Brain microvascular endothelial cell (primary cell): ENCODE measurements at regions not wholly inside any gene's neighbourhood (a gene's known extent, or its start where the extent isn't known, plus 50 kb on each side); places are given as distances from the start of the nearest gene placed in this dataset.

Source experiments
- DNase-seq: peaks from one replicate; pipeline ENCODE4 v3.0.0-alpha.2; 2020
- H3K27ac ChIP-seq: fragments of 250-450 bp; sonication (Bioruptor Pico); 2 replicates; pipeline ENCODE4 v1.5.1; 2020; ENCODE audit warnings: mild to moderate bottlenecking, moderate library complexity
- H3K27me3 ChIP-seq: fragments of 250-450 bp; sonication (Bioruptor Pico); replicated peaks from 2 replicates; pipeline ENCODE4 v1.5.1; 2020; ENCODE audit warnings: mild to moderate bottlenecking
- H3K36me3 ChIP-seq: fragments of 250-450 bp; sonication (Bioruptor Pico); replicated peaks from 2 replicates; pipeline ENCODE4 v1.5.1; 2020; ENCODE audit warnings: mild to moderate bottlenecking
- H3K4me3 ChIP-seq: 2 replicates; pipeline ENCODE4 v1.5.1; 2011; ENCODE audit warnings: low read depth, mild to moderate bottlenecking, control low read depth, low read length, moderate library complexity
- CTCF ChIP-seq: IDR thresholded peaks from 2 replicates; pipeline ENCODE4 v1.5.1; 2011; ENCODE audit warnings: low read depth, mild to moderate bottlenecking, moderate library complexity, low read length, control low read depth, inconsistent platforms; ENCODE audit errors: missing control alignments
- in situ Hi-C: cut with HindIII; loops from 2 replicates; pipeline ENCODE4 v1.10.0; 2017; ENCODE audit warnings: low sequenced_read_pairs, low pct_ligation_motif_present

DNA sequence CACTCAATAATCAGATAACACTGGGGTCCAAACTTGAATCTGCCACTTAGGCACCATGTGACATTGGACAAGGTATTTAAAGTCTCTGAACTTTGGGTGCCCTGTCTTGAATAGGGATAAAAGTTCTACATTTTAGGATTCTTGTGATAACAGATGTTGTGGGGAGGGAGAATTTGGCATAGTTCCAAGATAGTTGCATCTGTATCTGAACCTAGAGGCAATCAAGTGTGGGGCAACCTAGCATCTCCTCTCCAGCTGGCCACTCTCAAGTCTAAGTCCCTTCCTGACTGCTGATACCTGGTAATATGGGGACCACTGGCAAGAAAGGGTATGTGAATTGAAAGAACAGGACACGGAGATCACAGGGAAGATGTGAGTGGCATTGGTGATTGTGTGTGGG lies 256.1 kb downstream of the FOXO1 start:
- Histone ChIP-seq H3K36me3 (no peaks in the 10 kb centered on the region), H3K27me3 (no peaks in the 10 kb centered on the region), H3K4me3 (no peak overlapping the region), H3K27ac (no peak overlapping the region)
- in situ Hi-C loops = no loop called here
- no peak for TF ChIP-seq CTCF
- DNase-seq = no peak

- in situ Hi-C loops = no loop called here
- TF ChIP-seq CTCF = no peak
- H3K27me3 ChIP-seq = no peaks in the 10 kb centered on the region
- no peaks in the 10 kb centered on the region for H3K36me3 ChIP-seq
- DNase-seq = no peak
- no peak overlapping the region for H3K4me3 ChIP-seq
- no peak overlapping the region for H3K27ac ChIP-seq
Measured at GRCh38 chr13:40420160-40420740, 246.2 kb downstream of the FOXO1 start.

DNA sequence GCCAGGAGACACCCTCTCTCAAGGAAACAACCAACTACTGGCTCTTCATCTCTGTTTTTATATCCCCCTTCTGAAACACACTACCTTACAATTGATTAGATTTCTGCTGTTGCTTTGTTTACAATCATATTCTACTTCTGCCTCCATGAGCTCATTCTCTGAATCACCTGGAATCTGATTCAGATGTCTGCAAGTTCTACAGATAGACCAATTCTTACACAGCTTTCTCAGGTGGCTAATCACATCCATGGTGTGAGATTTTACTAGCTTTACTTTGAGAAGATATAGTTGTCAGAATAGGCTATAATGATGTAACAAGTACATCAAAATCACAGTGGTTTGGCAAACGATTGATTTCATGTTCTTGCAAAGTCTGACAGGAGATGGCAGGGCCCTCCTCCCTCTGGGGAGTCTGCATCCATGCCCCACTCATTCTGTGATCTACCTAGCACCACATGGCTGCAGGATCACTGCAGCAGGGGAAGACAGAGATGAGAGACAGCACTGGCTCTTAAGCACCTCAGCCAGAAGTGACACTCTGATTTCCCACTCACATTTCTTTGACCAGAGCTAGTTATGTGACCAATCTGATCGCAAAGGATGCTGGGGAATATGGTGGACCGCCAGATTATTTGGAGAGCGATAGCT lies 243.7 kb downstream of the FOXO1 start:
- no peak for DNase-seq
- Histone ChIP-seq H3K27me3 (no peaks in the 10 kb centered on the region), H3K36me3 (no peaks in the 10 kb centered on the region), H3K27ac (no peak overlapping the region), H3K4me3 (no peak overlapping the region)
- in situ Hi-C loops = no loop called here
- no peak for TF ChIP-seq CTCF

DNA sequence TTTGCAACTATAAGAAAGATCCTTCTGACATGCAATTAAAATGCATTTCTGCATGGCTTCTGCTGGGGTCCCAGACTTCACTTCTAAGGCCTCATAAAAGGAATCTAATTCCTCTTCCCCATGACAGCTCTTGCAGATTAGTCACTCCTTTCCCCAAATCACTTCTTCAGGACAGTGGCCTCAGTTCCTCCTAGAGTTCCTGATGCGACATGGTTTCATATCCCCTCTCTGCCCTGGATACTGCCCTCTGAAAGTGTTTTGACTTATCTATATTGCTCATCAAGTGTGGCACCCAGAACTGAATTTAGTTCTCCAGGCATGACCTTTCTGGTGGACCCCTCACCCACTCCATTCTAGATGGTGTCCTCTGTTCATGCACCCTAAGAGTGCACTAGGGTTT lies 238.1 kb downstream of the FOXO1 start:
- H3K4me3 ChIP-seq = no peak overlapping the region
- no peaks in the 10 kb centered on the region for H3K36me3 ChIP-seq
- in situ Hi-C loops = no loop called here
- no peak for DNase-seq
- TF ChIP-seq CTCF = no peak
- no peaks in the 10 kb centered on the region for H3K27me3 ChIP-seq
- no peak overlapping the region for H3K27ac ChIP-seq

GRCh38 chr13:40429706-40430545 lies 236.5 kb downstream of the FOXO1 start:
- H3K4me3 ChIP-seq = no peak overlapping the region
- DNase-seq = no peak

More at GRCh38 chr13:40429706-40430545, 236.5 kb downstream of the FOXO1 start:
- no peaks in the 10 kb centered on the region for H3K27me3 ChIP-seq
- TF ChIP-seq CTCF = no peak
- in situ Hi-C loops = no loop called here
- no peaks in the 10 kb centered on the region for H3K36me3 ChIP-seq
- H3K27ac ChIP-seq = no peak overlapping the region
